HL-60/S4 treated with phorbol 12-myristate 13-acetate at 8.2 ng/mL for 4 days and 3 days (cell line): ENCODE measurements at regions not wholly inside any gene's neighbourhood (a gene's known extent, or its start where the extent isn't known, plus 50 kb on each side); places are given as distances from the start of the nearest gene placed in this dataset.
"Not testable (repeated sequence)": the region's sequence is repeated elsewhere in the genome, so short reads cannot be mapped to it uniquely, and the experiment has no call there.

Experiments used
- in situ Hi-C: fragments of 300-500 bp; cut with MboI; formaldehyde crosslinking; loops from 2 replicates; pipeline ENCODE4 v1.15.0; 2022; ENCODE audit warnings: low sequenced_read_pairs

GRCh38 chrX:45524805-45525204 lies 324.1 kb upstream of the DIPK2B start:
- in situ Hi-C loops, result loop anchor here (25.0 kb wide), 1 partner anchor 237 kb away; no protein-coding TSS in a partner anchor

- in situ Hi-C loops, result loop anchor here (25.0 kb wide), 1 partner anchor 238 kb away; no protein-coding TSS in a partner anchor
Measured at GRCh38 chrX:45524296-45524695, 323.6 kb upstream of the DIPK2B start.

- in situ Hi-C loops, result loop anchor here (25.0 kb wide), 1 partner anchor 244 kb away; no protein-coding TSS in a partner anchor
Measured at GRCh38 chrX:45518552-45518951, 317.9 kb upstream of the DIPK2B start.

- in situ Hi-C loops, result loop anchor here (25.0 kb wide), 1 partner anchor 245 kb away; no protein-coding TSS in a partner anchor
Measured at GRCh38 chrX:45517090-45517973, 316.7 kb upstream of the DIPK2B start.

- in situ Hi-C loops, result loop anchor here (25.0 kb wide), 1 partner anchor 247 kb away; no protein-coding TSS in a partner anchor
Measured at GRCh38 chrX:45515262-45516215, 314.9 kb upstream of the DIPK2B start.

- in situ Hi-C loops, result loop anchor here (25.0 kb wide), 1 partner anchor 249 kb away; no protein-coding TSS in a partner anchor
Measured at GRCh38 chrX:45513042-45513441, 312.4 kb upstream of the DIPK2B start.

GRCh38 chrX:45508454-45508853 lies 307.8 kb upstream of the DIPK2B start:
- in situ Hi-C loops, result loop anchor here (25.0 kb wide), 1 partner anchor 254 kb away; no protein-coding TSS in a partner anchor

GRCh38 chrX:45506149-45506730 lies 305.6 kb upstream of the DIPK2B start:
- in situ Hi-C loops, result loop anchor here (25.0 kb wide), 1 partner anchor 256 kb away; no protein-coding TSS in a partner anchor

GRCh38 chrX:45505214-45505613 lies 304.5 kb upstream of the DIPK2B start:
- in situ Hi-C loops, result loop anchor here (25.0 kb wide), 1 partner anchor 257 kb away; no protein-coding TSS in a partner anchor

GRCh38 chrX:45503787-45504362 lies 303.2 kb upstream of the DIPK2B start:
- in situ Hi-C loops, result loop anchor here (25.0 kb wide), 1 partner anchor 258 kb away; no protein-coding TSS in a partner anchor

- in situ Hi-C loops, result loop anchor here (25.0 kb wide), 1 partner anchor 260 kb away; no protein-coding TSS in a partner anchor
Measured at GRCh38 chrX:45502396-45502795, 301.7 kb upstream of the DIPK2B start.

- in situ Hi-C loops, result no loop called here
Measured at GRCh38 chrX:45497290-45497689, 296.6 kb upstream of the DIPK2B start.

GRCh38 chrX:45485719-45486118 lies 285.0 kb upstream of the DIPK2B start:
- in situ Hi-C loops, result no loop called here

- in situ Hi-C loops, result no loop called here
Measured at GRCh38 chrX:45479835-45480422, 279.3 kb upstream of the DIPK2B start.

- in situ Hi-C loops, result no loop called here
Measured at GRCh38 chrX:45479196-45479834, 278.6 kb upstream of the DIPK2B start.

GRCh38 chrX:45472968-45473367 lies 272.3 kb upstream of the DIPK2B start:
- in situ Hi-C loops, result no loop called here

GRCh38 chrX:45467537-45467936 lies 266.9 kb upstream of the DIPK2B start:
- in situ Hi-C loops, result not testable (repeated sequence)

- in situ Hi-C loops, result not testable (repeated sequence)
Measured at GRCh38 chrX:45455732-45456131, 255.1 kb upstream of the DIPK2B start.

- in situ Hi-C loops, result no loop called here
Measured at GRCh38 chrX:45454290-45454689, 253.6 kb upstream of the DIPK2B start.
